ENCODE measurements at regions not wholly inside any gene's neighbourhood (a gene's known extent, or its start where the extent isn't known, plus 50 kb on each side); places are given as distances from the start of the nearest gene placed in this dataset.
A peak's percentile ranks its signal among the peaks of the same experiment; 100 is the strongest.

DNA sequence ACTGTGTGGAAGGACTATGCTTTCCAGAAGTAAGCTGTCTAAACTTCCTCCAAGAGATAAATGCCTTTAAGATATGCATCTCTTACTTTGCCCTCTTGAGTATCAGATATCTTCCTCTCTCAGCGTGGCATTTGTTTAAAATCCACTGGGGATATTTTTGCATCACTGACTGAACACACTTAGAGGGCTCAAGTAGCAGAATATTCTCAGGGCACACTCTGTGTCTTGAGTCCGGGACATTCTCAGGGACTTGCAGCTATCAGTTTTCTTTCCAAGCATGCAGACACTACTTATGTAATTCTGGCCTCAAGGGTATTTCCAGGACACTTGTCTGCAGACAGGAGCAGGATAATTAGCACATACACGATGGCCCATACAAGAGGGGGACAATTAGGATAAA is 84.7 kb downstream of the ERCC5 start:
- TF ChIP-seq, protein P1, sequence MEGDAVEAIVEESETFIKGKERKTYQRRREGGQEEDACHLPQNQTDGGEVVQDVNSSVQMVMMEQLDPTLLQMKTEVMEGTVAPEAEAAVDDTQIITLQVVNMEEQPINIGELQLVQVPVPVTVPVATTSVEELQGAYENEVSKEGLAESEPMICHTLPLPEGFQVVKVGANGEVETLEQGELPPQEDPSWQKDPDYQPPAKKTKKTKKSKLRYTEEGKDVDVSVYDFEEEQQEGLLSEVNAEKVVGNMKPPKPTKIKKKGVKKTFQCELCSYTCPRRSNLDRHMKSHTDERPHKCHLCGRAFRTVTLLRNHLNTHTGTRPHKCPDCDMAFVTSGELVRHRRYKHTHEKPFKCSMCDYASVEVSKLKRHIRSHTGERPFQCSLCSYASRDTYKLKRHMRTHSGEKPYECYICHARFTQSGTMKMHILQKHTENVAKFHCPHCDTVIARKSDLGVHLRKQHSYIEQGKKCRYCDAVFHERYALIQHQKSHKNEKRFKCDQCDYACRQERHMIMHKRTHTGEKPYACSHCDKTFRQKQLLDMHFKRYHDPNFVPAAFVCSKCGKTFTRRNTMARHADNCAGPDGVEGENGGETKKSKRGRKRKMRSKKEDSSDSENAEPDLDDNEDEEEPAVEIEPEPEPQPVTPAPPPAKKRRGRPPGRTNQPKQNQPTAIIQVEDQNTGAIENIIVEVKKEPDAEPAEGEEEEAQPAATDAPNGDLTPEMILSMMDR (IDR thresholded peaks at IDR 0.05; ENCODE audit: insufficient read depth, low read depth, low read length, missing control alignments): no peak
- no peak overlapping the region for H3K4me3 ChIP-seq (ENCODE audit: low read length)
- no peak for DNase-seq (ENCODE audit: low read depth)

DNA sequence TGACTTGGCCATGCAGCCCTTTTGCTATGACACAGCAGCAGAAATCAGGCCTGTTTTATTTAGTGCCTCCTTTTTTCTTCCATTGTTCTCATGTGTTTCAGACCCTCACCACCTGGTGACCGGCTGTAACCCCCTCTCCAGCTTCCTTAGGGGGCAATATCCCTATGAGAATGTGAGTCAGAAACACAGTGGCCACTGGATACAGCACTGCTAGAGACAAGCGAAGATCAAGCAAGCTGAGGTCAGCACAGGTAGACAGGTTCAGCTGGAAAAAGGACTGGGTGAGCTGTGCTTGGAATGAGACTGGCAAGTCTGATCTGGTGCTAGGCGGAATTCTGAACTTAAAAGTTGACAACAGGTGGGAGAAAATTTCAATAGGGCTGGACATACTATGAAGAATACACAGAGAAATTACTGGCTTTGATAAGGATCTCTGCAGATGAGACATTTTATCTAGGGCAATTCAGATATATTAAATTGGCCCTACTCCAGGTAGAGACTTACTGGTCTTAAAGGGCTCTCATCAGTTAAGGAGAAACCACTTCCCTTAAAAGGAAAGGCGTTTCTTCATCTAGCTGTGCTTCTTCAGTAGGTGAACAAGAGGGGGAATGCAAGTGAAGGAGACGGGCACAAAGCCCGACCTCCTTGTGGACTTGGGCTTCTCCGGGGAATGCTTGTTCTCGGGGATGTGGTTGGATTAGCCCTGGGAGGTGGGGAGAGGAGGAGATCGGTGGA is 83.3 kb downstream of the ERCC5 start:
- no peak overlapping the region for H3K4me3 ChIP-seq (ENCODE audit: low read length)
- peak; percentile 44 for DNase-seq (ENCODE audit: low read depth)
- TF ChIP-seq, protein P1 (IDR thresholded peaks at IDR 0.05; ENCODE audit: insufficient read depth, low read depth, low read length, missing control alignments): no peak

Measured in epithelial cell of esophagus (primary cell).